Panc1 (cell line): ENCODE measurements at regions not wholly inside any gene's neighbourhood (a gene's known extent, or its start where the extent isn't known, plus 50 kb on each side); places are given as distances from the start of the nearest gene placed in this dataset.

ENCODE experiments used
- SIN3A ChIP-seq: IDR thresholded peaks from 2 replicates; pipeline ENCODE4 v1.6.1; 2012; ENCODE audit warnings: low read depth, mild to moderate bottlenecking, low read length, moderate library complexity, borderline replicate concordance; ENCODE audit not compliant: insufficient read depth
- TCF7L2 ChIP-seq: IDR thresholded peaks from 2 replicates; pipeline ENCODE4 v1.6.1; 2011; ENCODE audit warnings: mild to moderate bottlenecking, low read depth, low read length, inconsistent platforms
- TF ChIP-seq, protein P1 (sequence below): fragments of 450-650 bp; IDR thresholded peaks from 2 replicates; pipeline ENCODE4 v1.5.1; 2017; ENCODE audit warnings: mild to moderate bottlenecking

DNA sequence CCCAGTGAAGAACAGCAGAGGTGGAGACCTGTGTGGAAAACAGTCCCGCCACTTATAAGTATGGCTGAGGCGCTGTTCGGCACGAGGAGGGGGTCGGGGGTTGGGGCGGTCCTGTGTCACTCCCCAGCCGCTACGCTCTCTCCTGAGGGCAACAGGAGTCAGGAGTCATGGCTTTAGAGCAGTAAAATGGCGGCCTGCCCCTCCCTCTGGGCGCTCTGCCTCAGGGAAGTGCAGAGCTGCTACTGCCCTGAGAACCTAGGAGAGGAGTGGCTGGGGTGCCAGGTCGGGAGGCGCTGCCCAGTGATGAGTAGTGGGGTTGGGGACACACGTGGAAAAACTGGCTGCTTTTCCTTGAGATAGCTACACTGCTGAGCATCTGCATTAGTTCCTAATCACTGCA is 551.2 kb upstream of the AMOT start:
- TF ChIP-seq, protein P1, sequence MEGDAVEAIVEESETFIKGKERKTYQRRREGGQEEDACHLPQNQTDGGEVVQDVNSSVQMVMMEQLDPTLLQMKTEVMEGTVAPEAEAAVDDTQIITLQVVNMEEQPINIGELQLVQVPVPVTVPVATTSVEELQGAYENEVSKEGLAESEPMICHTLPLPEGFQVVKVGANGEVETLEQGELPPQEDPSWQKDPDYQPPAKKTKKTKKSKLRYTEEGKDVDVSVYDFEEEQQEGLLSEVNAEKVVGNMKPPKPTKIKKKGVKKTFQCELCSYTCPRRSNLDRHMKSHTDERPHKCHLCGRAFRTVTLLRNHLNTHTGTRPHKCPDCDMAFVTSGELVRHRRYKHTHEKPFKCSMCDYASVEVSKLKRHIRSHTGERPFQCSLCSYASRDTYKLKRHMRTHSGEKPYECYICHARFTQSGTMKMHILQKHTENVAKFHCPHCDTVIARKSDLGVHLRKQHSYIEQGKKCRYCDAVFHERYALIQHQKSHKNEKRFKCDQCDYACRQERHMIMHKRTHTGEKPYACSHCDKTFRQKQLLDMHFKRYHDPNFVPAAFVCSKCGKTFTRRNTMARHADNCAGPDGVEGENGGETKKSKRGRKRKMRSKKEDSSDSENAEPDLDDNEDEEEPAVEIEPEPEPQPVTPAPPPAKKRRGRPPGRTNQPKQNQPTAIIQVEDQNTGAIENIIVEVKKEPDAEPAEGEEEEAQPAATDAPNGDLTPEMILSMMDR: no peak
- TF ChIP-seq TCF7L2 (no peak), SIN3A (no peak)
